Karpas-422 (cell line): ENCODE measurements at regions not wholly inside any gene's neighbourhood (a gene's known extent, or its start where the extent isn't known, plus 50 kb on each side); places are given as distances from the start of the nearest gene placed in this dataset.

Experiments
- DNase-seq: peaks from one replicate; pipeline ENCODE4 v3.0.0-alpha.2; 2015
- H2AFZ ChIP-seq: fragments of 200-600 bp; sonication (generic); 2 replicates; pipeline ENCODE4 v1.6.1; 2014; ENCODE audit warnings: antibody characterized with exemption, low read length, mixed read lengths
- H3K27ac ChIP-seq: fragments of 200-600 bp; sonication (generic); 2 replicates; pipeline ENCODE4 v1.5.1; 2014; ENCODE audit warnings: mild to moderate bottlenecking, low read length, moderate library complexity
- H3K27me3 ChIP-seq: fragments of 200-600 bp; sonication (generic); 2 replicates; pipeline ENCODE4 v1.6.1; 2014; ENCODE audit warnings: low read length, mixed read lengths
- H3K36me3 ChIP-seq: fragments of 200-600 bp; sonication (generic); 2 replicates; pipeline ENCODE4 v1.6.1; 2014; ENCODE audit warnings: low read length, mixed read lengths; ENCODE audit not compliant: insufficient read depth
- H3K4me1 ChIP-seq: fragments of 200-600 bp; sonication (generic); 2 replicates; pipeline ENCODE4 v1.6.1; 2014; ENCODE audit warnings: mild to moderate bottlenecking, low read length, mixed read lengths
- H3K4me2 ChIP-seq: fragments of 200-600 bp; sonication (generic); 2 replicates; pipeline ENCODE4 v1.6.1; 2014; ENCODE audit warnings: low read length, low read depth, mild to moderate bottlenecking; ENCODE audit not compliant: poor library complexity, severe bottlenecking
- H3K4me3 ChIP-seq: fragments of 200-600 bp; sonication (generic); 2 replicates; pipeline ENCODE4 v1.5.1; 2014; ENCODE audit warnings: mild to moderate bottlenecking, antibody characterized with exemption, low read length, mixed read lengths
- H3K79me2 ChIP-seq: fragments of 200-600 bp; sonication (generic); 2 replicates; pipeline ENCODE4 v1.6.1; 2014; ENCODE audit warnings: mild to moderate bottlenecking, low read length, mixed read lengths
- H3K9ac ChIP-seq: fragments of 200-600 bp; sonication (generic); 2 replicates; pipeline ENCODE4 v1.6.0; 2014; ENCODE audit warnings: low read length
- H3K9me2 ChIP-seq: fragments of 200-600 bp; sonication (generic), shearing (Covaris generic); replicated peaks from 2 replicates; pipeline ENCODE4 v1.6.0; 2014; ENCODE audit warnings: mild to moderate bottlenecking, low read length, moderate library complexity; ENCODE audit not compliant: insufficient read depth
- H3K9me3 ChIP-seq: fragments of 300-700, 200-600 bp; sonication (generic); 2 replicates; pipeline ENCODE4 v1.6.1; 2014; ENCODE audit warnings: low read length, mixed read lengths
- H4K20me1 ChIP-seq: fragments of 200-600 bp; sonication (generic); 2 replicates; pipeline ENCODE4 v1.6.1; 2014; ENCODE audit warnings: mild to moderate bottlenecking, antibody characterized with exemption, low read length, low read depth; ENCODE audit not compliant: insufficient read depth

- no peak overlapping the region for H3K27ac ChIP-seq
- no peak overlapping the region for H3K9ac ChIP-seq
- H4K20me1 ChIP-seq, result no peaks in the 10 kb centered on the region
- H3K9me2 ChIP-seq, result no peaks in the 10 kb centered on the region
- no peaks in the 10 kb centered on the region for H3K4me1 ChIP-seq
- no peak overlapping the region for H3K4me3 ChIP-seq
- H3K36me3 ChIP-seq, result no peaks in the 10 kb centered on the region
- DNase-seq, result peak; percentile 56
- no peak overlapping the region for H3K4me2 ChIP-seq
- H2AFZ ChIP-seq, result no peak overlapping the region
- no peaks in the 10 kb centered on the region for H3K27me3 ChIP-seq
- H3K79me2 ChIP-seq, result no peaks in the 10 kb centered on the region
- no peaks in the 10 kb centered on the region for H3K9me3 ChIP-seq
Observed at GRCh38 chr4:26161030-26161824, 159.6 kb upstream of the RBPJ start.

DNA sequence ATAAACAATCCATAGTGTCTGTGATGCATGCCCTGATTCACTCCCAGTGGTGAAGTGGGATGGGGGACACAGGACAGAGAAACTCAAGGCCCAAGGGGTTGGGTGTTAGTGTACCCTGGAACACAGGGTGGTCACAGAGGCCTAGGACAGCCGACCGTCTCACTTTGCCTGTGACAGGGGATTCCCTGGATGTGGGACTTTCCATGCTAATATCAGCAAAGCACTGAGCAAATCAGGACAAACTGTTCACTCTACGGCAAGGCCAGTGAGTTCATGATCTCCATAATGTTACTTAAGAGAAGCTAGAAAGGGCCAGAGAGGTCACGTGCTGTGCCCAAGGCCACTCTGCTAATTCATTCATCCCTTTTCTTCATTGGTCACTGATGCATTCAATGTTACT, 158.7 kb upstream of the RBPJ start:
- Histone ChIP-seq H3K27ac (no peak overlapping the region), H3K9me3 (no peaks in the 10 kb centered on the region), H3K4me2 (no peak overlapping the region), H3K9ac (no peak overlapping the region), H3K9me2 (no peaks in the 10 kb centered on the region), H3K79me2 (no peaks in the 10 kb centered on the region), H3K36me3 (no peaks in the 10 kb centered on the region), H3K4me3 (no peak overlapping the region), H4K20me1 (no peaks in the 10 kb centered on the region), H2AFZ (no peak overlapping the region), H3K27me3 (no peaks in the 10 kb centered on the region), H3K4me1 (no peaks in the 10 kb centered on the region)
- DNase-seq, result no peak

- no peaks in the 10 kb centered on the region for H3K9me2 ChIP-seq
- H3K36me3 ChIP-seq, result no peaks in the 10 kb centered on the region
- no peak overlapping the region for H2AFZ ChIP-seq
- no peaks in the 10 kb centered on the region for H3K4me1 ChIP-seq
- H3K9ac ChIP-seq, result no peak overlapping the region
- no peak overlapping the region for H3K27ac ChIP-seq
- H3K9me3 ChIP-seq, result no peaks in the 10 kb centered on the region
- no peaks in the 10 kb centered on the region for H3K27me3 ChIP-seq
- H4K20me1 ChIP-seq, result no peaks in the 10 kb centered on the region
- H3K4me2 ChIP-seq, result no peak overlapping the region
- no peak overlapping the region for H3K4me3 ChIP-seq
- H3K79me2 ChIP-seq, result no peaks in the 10 kb centered on the region
- no peak for DNase-seq
Observed at GRCh38 chr4:26163425-26164362, 157.1 kb upstream of the RBPJ start.

DNA sequence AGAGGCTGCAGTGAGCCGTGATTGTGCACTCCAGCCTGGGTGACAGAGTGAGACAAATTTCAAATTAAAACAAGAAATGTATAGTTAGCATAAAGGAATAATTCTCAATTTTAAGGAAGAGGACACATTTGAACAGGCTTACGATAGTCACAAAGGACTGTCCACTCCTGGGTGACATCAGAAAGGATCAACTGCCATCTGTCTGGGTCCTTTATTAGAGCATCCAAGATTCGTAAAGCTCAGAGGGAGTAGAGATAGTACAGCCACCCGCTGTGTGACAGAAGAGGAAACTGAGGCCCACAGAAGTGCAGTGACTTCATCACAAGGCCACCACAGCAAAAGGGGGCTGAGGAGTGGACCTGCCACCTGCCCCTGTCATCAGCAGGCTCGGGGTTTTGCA, 149.3 kb upstream of the RBPJ start:
- Histone ChIP-seq H3K27ac (no peak overlapping the region), H3K36me3 (no peaks in the 10 kb centered on the region), H3K4me3 (no peak overlapping the region), H3K4me2 (no peak overlapping the region), H3K9ac (no peak overlapping the region), H3K9me2 (no peaks in the 10 kb centered on the region), H3K4me1 (peaks cover 5% of the 10 kb centered on the region), H2AFZ (no peak overlapping the region), H3K79me2 (no peaks in the 10 kb centered on the region), H4K20me1 (no peaks in the 10 kb centered on the region), H3K27me3 (no peaks in the 10 kb centered on the region), H3K9me3 (no peaks in the 10 kb centered on the region)
- peak; percentile 7 for DNase-seq

- Histone ChIP-seq H3K27ac (no peak overlapping the region), H3K27me3 (no peaks in the 10 kb centered on the region), H3K4me3 (no peak overlapping the region), H3K4me2 (no peak overlapping the region), H4K20me1 (no peaks in the 10 kb centered on the region), H2AFZ (no peak overlapping the region), H3K9me2 (no peaks in the 10 kb centered on the region), H3K9me3 (no peaks in the 10 kb centered on the region), H3K36me3 (no peaks in the 10 kb centered on the region), H3K79me2 (no peaks in the 10 kb centered on the region), H3K4me1 (peaks cover 5% of the 10 kb centered on the region), H3K9ac (no peak overlapping the region)
- DNase-seq, result no peak
Observed at GRCh38 chr4:26171941-26172340, 148.9 kb upstream of the RBPJ start.

DNA sequence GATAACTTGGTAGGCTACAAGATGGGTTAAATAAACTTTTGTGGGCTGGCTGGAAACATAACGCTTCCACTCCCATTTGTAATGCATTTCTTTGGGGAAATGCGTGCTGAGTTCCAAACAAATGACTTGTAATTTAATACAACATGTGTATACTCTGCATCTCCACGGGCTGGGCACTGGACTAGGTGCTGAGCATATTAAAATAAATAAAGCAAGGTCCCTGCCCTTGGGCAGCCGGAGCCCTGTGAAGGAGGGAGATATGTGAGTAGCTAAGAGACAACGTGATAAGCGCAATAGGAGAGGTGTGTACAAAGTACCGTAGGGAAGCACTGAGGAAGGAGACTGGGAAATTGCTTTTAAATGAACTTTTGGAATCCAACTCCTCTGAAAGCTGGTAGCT, 147.2 kb upstream of the RBPJ start:
- Histone ChIP-seq H3K9ac (no peak overlapping the region), H3K4me3 (no peak overlapping the region), H4K20me1 (no peaks in the 10 kb centered on the region), H3K9me3 (no peaks in the 10 kb centered on the region), H3K4me2 (no peak overlapping the region), H3K4me1 (peaks cover 5% of the 10 kb centered on the region), H3K79me2 (no peaks in the 10 kb centered on the region), H3K9me2 (no peaks in the 10 kb centered on the region), H3K36me3 (no peaks in the 10 kb centered on the region), H3K27ac (no peak overlapping the region), H3K27me3 (no peaks in the 10 kb centered on the region), H2AFZ (no peak overlapping the region; the same call in 1 of the 2 replicates)
- no peak for DNase-seq

GRCh38 chr4:26174027-26174426, 146.8 kb upstream of the RBPJ start:
- Histone ChIP-seq H3K27me3 (no peaks in the 10 kb centered on the region), H4K20me1 (no peaks in the 10 kb centered on the region), H3K9me2 (no peaks in the 10 kb centered on the region), H3K9me3 (no peaks in the 10 kb centered on the region), H3K36me3 (no peaks in the 10 kb centered on the region), H3K4me1 (peaks cover 5% of the 10 kb centered on the region), H3K79me2 (no peaks in the 10 kb centered on the region), H2AFZ (no peak overlapping the region; the same call in 1 of the 2 replicates), H3K4me3 (no peak overlapping the region), H3K27ac (no peak overlapping the region), H3K4me2 (no peak overlapping the region), H3K9ac (no peak overlapping the region)
- peak; percentile 35 for DNase-seq

- peak; percentile 15 for DNase-seq
- H2AFZ ChIP-seq, result no peak overlapping the region
Observed at GRCh38 chr4:26175006-26175786, 145.6 kb upstream of the RBPJ start.

More at GRCh38 chr4:26175006-26175786, 145.6 kb upstream of the RBPJ start:
- Histone ChIP-seq H3K4me3 (no peak overlapping the region), H3K27me3 (no peaks in the 10 kb centered on the region), H3K4me1 (peaks cover 5% of the 10 kb centered on the region), H4K20me1 (no peaks in the 10 kb centered on the region), H3K9me3 (no peaks in the 10 kb centered on the region), H3K79me2 (no peaks in the 10 kb centered on the region), H3K4me2 (no peak overlapping the region), H3K9ac (no peak overlapping the region), H3K36me3 (no peaks in the 10 kb centered on the region), H3K9me2 (no peaks in the 10 kb centered on the region), H3K27ac (no peak overlapping the region)
